SK-N-SH treated with all-trans-retinoic acid at 6 μM for 48 hours (cell line): ENCODE measurements at regions not wholly inside any gene's neighbourhood (a gene's known extent, or its start where the extent isn't known, plus 50 kb on each side); places are given as distances from the start of the nearest gene placed in this dataset.

Experiments
- ESRRG ChIP-seq: fragments of 250-450 bp; sonication (Bioruptor Pico); IDR thresholded peaks from 2 replicates; pipeline ENCODE4 v1.6.1; 2021; ENCODE audit warnings: mild to moderate bottlenecking
- RARB ChIP-seq: fragments of 250-450 bp; sonication (Bioruptor Pico); IDR thresholded peaks from 2 replicates; pipeline ENCODE4 v1.8.0; 2021; ENCODE audit warnings: mild to moderate bottlenecking, moderate library complexity
- TF ChIP-seq, protein P1 (sequence below): fragments of 250-450 bp; sonication (Bioruptor Pico); IDR thresholded peaks from 2 replicates; pipeline ENCODE4 v1.8.0; 2020; ENCODE audit warnings: mild to moderate bottlenecking, moderate library complexity, borderline replicate concordance
- TF ChIP-seq, protein P2 (sequence below): fragments of 250-450 bp; sonication (Bioruptor Pico); IDR thresholded peaks from 2 replicates; pipeline ENCODE4 v1.5.1; 2021; ENCODE audit warnings: mild to moderate bottlenecking, moderate library complexity

DNA sequence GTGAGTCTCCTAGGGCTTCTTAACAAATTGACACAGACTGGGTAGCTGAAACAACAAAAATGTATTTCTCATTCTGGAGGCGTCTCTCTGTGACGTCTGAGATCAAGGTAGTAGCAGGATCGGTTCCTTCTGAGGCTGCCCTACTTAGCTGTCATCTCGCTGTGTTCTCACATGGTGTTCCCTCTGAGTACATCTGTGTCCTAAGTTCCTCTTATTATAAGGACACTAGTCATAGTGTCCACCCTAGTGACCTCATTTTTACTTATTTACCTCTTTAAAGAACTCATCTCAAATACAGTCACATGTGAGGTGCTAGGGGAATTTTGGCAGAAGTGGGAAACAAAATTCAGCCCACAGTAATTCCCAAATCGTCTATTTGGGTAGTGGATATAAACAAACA is 529.1 kb downstream of the NPIPA7 start:
- no peak for TF ChIP-seq RARB
- no peak for TF ChIP-seq ESRRG (CRISPR knock-in tag)
- TF ChIP-seq, protein P1, sequence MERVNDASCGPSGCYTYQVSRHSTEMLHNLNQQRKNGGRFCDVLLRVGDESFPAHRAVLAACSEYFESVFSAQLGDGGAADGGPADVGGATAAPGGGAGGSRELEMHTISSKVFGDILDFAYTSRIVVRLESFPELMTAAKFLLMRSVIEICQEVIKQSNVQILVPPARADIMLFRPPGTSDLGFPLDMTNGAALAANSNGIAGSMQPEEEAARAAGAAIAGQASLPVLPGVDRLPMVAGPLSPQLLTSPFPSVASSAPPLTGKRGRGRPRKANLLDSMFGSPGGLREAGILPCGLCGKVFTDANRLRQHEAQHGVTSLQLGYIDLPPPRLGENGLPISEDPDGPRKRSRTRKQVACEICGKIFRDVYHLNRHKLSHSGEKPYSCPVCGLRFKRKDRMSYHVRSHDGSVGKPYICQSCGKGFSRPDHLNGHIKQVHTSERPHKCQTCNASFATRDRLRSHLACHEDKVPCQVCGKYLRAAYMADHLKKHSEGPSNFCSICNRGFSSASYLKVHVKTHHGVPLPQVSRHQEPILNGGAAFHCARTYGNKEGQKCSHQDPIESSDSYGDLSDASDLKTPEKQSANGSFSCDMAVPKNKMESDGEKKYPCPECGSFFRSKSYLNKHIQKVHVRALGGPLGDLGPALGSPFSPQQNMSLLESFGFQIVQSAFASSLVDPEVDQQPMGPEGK (CRISPR knock-in tag): no peak
- TF ChIP-seq, protein P2, sequence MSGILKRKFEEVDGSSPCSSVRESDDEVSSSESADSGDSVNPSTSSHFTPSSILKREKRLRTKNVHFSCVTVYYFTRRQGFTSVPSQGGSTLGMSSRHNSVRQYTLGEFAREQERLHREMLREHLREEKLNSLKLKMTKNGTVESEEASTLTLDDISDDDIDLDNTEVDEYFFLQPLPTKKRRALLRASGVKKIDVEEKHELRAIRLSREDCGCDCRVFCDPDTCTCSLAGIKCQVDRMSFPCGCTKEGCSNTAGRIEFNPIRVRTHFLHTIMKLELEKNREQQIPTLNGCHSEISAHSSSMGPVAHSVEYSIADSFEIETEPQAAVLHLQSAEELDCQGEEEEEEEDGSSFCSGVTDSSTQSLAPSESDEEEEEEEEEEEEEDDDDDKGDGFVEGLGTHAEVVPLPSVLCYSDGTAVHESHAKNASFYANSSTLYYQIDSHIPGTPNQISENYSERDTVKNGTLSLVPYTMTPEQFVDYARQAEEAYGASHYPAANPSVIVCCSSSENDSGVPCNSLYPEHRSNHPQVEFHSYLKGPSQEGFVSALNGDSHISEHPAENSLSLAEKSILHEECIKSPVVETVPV (CRISPR knock-in tag): no peak
